ENCODE measurements at regions not wholly inside any gene's neighbourhood (a gene's known extent, or its start where the extent isn't known, plus 50 kb on each side); places are given as distances from the start of the nearest gene placed in this dataset.

GRCh38 chr2:217538719-217539118 is 464.1 kb downstream of the TNS1 start:
- in situ Hi-C loops (cut with HindIII; ENCODE audit: low sequenced_read_pairs): no loop called here

GRCh38 chr2:217535957-217536708 is 466.7 kb downstream of the TNS1 start:
- in situ Hi-C loops (cut with HindIII; ENCODE audit: low sequenced_read_pairs): no loop called here

DNA sequence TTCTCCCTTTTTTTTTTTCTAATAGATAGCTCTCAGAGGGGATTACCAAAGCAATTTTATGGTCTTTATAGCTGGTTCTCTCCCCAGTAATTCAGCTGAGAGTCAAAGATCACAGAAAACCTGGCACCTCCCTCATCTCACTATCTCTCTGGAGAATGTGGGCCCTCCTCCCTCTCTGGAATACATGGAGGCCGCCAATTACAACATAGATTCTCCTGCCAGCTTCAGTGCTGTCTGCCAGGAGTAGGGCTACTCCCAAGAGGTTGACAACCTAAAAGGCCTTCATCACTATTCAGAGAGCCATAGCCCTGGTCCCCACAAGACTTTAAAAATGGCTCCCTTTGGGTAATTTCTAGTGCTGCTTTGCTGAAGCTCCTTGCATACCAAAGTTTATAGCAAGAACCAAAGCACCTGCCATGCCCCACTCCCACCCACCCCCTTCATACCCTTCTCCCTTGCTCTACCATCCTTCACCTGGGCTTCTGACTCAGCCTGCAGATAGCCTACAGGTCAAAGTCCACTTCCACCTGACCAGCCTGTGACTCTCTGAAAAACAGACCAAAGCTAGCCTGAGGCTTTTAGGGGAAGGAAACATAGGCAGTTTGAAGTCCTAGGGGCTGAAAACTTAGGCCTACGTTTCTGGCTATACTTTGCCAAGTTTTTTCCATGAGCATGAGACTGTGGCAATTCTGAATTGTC is 472.3 kb downstream of the TNS1 start:
- in situ Hi-C loops (cut with HindIII; ENCODE audit: low sequenced_read_pairs): no loop called here

DNA sequence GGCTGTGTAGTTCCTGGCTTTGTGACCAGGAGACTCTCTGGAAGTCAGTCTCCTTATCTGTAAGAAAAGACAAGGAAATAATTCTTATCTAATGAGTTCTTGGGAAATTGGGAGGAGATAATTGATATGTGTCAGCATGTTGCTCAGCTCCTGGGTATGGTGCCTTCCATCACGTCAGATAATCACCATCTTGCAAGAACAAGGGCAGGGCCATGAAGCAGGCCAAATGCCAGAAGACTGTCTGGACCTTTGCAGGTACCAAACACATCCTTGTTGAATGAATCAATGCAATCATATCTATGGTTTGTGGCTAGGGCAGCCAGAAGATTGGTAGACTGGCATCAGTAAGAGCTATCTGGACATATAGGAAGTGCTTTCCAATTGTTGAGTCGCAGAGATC is 473.5 kb downstream of the TNS1 start:
- in situ Hi-C loops (cut with HindIII; ENCODE audit: low sequenced_read_pairs): no loop called here

- in situ Hi-C loops (cut with HindIII; ENCODE audit: low sequenced_read_pairs): no loop called here
These were observed 475.1 kb downstream of the TNS1 start for GRCh38 chr2:217527590-217528202.

GRCh38 chr2:217525076-217525475 is 477.7 kb downstream of the TNS1 start:
- in situ Hi-C loops (cut with HindIII; ENCODE audit: low sequenced_read_pairs): no loop called here

DNA sequence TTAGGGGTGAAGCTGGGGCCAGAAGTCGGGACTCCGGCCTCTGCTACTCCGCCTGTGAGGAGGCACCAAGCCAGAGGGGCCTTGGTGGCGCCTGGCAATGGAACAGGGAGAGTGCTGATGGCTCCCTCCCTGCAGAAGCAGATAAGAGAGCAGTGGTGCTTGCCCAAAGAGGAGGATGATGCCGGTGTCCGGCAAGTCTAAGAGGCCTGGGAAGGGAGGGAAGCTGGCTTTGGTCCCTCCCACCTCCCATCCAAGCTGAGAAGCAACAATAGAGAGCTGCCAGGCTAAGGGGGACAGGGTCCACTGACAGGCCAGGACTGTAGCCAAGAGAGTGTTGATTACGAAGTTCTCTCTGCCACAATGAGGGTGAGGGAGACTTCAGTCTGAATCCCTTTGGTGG is 479.5 kb downstream of the TNS1 start:
- in situ Hi-C loops (cut with HindIII; ENCODE audit: low sequenced_read_pairs): loop anchor here (25.0 kb wide), 2 partner anchors 836 to 1011 kb away; partner anchors contain the start of gene IGFBP5

GRCh38 chr2:217521820-217522219 is 481.0 kb downstream of the TNS1 start:
- in situ Hi-C loops (cut with HindIII; ENCODE audit: low sequenced_read_pairs): loop anchor here (25.0 kb wide), 2 partner anchors 835 to 1010 kb away; partner anchors contain the start of gene IGFBP5

GRCh38 chr2:217520356-217521010 is 482.3 kb downstream of the TNS1 start:
- in situ Hi-C loops (cut with HindIII; ENCODE audit: low sequenced_read_pairs): loop anchor here (25.0 kb wide), 2 partner anchors 833 to 1008 kb away; partner anchors contain the start of gene IGFBP5

DNA sequence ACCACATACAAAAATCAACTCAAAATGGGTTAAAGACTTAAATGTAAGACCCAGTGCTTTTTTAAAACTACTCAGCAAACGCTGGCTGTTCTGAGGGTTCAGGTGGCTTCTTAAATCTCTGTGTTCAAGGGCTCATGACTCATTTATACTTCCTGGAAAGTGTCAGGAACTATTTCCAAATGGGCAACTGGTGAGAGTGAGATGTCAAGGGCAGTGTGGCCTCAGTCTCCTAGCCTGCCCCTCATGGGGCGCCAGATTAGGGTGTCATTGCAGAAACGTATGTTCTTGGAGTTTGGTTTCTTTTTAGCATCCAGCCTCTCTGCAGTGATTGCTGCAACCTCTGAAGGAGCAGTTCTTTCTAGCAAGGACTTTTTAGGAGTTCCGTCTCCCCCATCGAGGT is 485.4 kb downstream of the TNS1 start:
- in situ Hi-C loops (cut with HindIII; ENCODE audit: low sequenced_read_pairs): loop anchor here (25.0 kb wide), 2 partner anchors 830 to 1005 kb away; partner anchors contain the start of gene IGFBP5

DNA sequence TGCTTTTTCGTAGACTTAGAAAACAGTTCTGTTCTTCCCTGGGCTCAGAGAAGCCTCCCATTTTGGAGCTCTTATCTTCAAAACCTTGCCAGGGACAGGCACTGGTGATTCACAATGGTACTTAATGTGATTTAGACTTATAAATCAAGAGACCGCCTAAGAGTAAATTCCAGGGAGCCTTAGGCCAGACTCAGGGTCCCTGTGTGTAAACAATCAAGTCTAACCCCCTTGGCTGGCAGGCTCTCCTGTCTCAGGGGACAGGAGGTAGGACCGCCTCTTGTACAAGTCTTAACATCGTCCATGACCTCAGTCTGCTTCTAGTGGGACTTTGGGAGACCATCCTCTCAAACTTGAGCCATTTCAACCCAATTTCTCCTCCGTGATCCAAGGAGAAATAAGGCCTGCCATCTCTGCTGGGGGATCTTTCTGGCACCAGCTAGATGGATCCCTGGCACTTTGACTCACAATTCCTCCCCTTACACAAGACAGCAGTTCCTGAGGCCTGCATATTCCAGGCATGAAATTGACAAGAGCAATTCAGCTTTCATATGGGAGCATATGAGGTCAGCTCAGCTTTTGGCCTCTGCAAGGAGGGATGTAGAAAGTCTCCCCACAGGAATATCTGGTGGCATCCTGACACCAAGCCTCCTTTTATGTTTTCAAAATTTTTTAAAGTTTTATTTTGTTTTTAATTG is 487.0 kb downstream of the TNS1 start:
- in situ Hi-C loops (cut with HindIII; ENCODE audit: low sequenced_read_pairs): loop anchor here (25.0 kb wide), 2 partner anchors 828 to 1003 kb away; partner anchors contain the start of gene IGFBP5

- in situ Hi-C loops (cut with HindIII; ENCODE audit: low sequenced_read_pairs): loop anchor here (25.0 kb wide), 2 partner anchors 826 to 1001 kb away; partner anchors contain the start of gene IGFBP5
These were observed 489.5 kb downstream of the TNS1 start for GRCh38 chr2:217513258-217513657.

- in situ Hi-C loops (cut with HindIII; ENCODE audit: low sequenced_read_pairs): loop anchor here (25.0 kb wide), 2 partner anchors 825 to 1000 kb away; partner anchors contain the start of gene IGFBP5
These were observed 490.1 kb downstream of the TNS1 start for GRCh38 chr2:217512728-217513127.

DNA sequence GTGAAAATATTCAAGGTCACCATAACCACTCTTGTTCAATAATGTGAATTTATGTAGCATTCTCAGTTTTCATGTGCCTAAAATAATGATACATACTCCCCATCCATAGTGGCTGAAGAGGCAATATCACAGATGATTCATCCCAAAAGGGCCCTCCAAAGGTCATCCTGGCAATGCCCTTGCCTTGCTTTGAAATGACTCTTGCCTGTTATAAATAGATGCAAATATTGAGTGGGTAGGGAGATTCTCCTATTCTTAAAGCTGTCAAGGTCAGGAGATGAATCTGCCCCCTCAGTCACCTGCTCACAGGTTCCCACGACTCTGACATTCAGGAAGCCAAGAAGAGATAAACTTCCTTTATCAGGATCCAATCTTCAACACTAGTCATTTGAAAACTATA is 490.5 kb downstream of the TNS1 start:
- in situ Hi-C loops (cut with HindIII; ENCODE audit: low sequenced_read_pairs): loop anchor here (25.0 kb wide), 2 partner anchors 825 to 1000 kb away; partner anchors contain the start of gene IGFBP5

DNA sequence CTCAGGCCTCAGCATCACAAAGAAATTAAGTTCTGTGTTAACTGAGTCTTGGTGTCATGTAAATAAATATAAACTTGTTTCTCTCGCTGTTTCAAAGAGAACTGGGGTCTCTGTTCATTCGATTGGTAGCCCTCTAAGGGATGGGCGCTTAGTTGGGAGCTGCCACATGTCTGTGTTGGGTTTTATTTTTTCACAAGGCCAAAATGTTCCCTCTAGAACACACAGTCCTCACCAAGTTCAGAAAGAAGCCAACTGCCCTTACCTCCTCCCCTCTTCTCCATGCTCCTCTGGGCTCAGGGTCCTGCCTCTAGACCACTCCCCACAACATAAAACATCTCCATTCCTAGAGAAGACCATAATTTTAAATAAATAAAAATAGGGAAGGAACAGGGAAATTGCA is 490.9 kb downstream of the TNS1 start:
- in situ Hi-C loops (cut with HindIII; ENCODE audit: low sequenced_read_pairs): loop anchor here (25.0 kb wide), 2 partner anchors 825 to 1000 kb away; partner anchors contain the start of gene IGFBP5

- in situ Hi-C loops (cut with HindIII; ENCODE audit: low sequenced_read_pairs): loop anchor here (25.0 kb wide), 2 partner anchors 824 to 999 kb away; partner anchors contain the start of gene IGFBP5
These were observed 492.0 kb downstream of the TNS1 start for GRCh38 chr2:217510771-217511291.

- in situ Hi-C loops (cut with HindIII; ENCODE audit: low sequenced_read_pairs): loop anchor here (25.0 kb wide), 2 partner anchors 818 to 993 kb away; partner anchors contain the start of gene IGFBP5
These were observed 497.5 kb downstream of the TNS1 start for GRCh38 chr2:217505303-217505702.

GRCh38 chr2:217501887-217502286 is 500.9 kb downstream of the TNS1 start:
- in situ Hi-C loops (cut with HindIII; ENCODE audit: low sequenced_read_pairs): loop anchor here (25.0 kb wide), 2 partner anchors 815 to 990 kb away; partner anchors contain the start of gene IGFBP5

DNA sequence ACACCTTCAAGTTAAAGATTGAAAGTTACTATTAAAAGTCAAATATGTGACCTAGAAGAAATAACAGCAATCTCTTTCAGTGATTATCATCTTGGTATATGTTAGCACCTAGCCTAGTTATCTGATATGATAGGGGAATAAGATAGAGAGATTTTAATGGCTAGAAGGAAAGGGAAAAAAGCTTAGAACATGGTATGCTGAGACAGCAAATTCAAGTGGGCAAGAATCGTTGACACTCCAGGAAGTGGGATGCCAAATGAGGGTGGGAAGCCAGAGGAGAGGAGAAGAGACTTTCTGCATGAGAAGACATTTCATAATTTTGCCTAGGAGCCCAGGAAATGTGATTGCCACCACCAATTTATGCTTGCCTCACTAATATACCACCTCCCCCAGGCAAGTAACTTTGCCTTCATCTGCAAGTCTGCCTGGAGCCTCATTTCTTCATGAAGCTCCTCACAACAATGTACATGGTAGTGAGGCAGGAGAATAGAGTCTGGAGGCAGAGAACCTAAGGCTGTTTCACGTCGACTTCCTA is 504.9 kb downstream of the TNS1 start:
- in situ Hi-C loops (cut with HindIII; ENCODE audit: low sequenced_read_pairs): no loop called here

Measured in endothelial cell of hepatic sinusoid (primary cell).